GM23338 (cell line): ENCODE measurements at regions not wholly inside any gene's neighbourhood (a gene's known extent, or its start where the extent isn't known, plus 50 kb on each side); places are given as distances from the start of the nearest gene placed in this dataset.

Source experiments
- ATAC-seq: fragments of 200-7000 bp; cut with Tn5 transposase; 3 replicates; pipeline ENCODE4 v1.9.1; 2020
- DNase-seq: peaks from one replicate; pipeline ENCODE4 v3.0.0-alpha.2; 2015; ENCODE audit warnings: low spot score
- H2AFZ ChIP-seq: fragments of 200-600 bp; sonication (generic); 2 replicates; pipeline ENCODE4 v1.8.0; 2016; ENCODE audit warnings: antibody characterized with exemption, mild to moderate bottlenecking, moderate library complexity
- H3F3A ChIP-seq: fragments of 200-600 bp; sonication (generic); replicated peaks from 2 replicates; pipeline ENCODE4 v1.8.0; 2017; ENCODE audit warnings: antibody characterized with exemption, mixed run types, low read depth
- H3K27ac ChIP-seq: fragments of 200-600 bp; sonication (generic); 2 replicates; pipeline ENCODE4 v1.6.1; 2016; ENCODE audit warnings: low read depth
- H3K27me3 ChIP-seq: fragments of 200-600 bp; sonication (generic); 2 replicates; pipeline ENCODE4 v1.8.0; 2016; ENCODE audit warnings: mild to moderate bottlenecking, mixed run types, moderate library complexity; ENCODE audit not compliant: insufficient read depth
- H3K36me3 ChIP-seq: fragments of 200-600 bp; sonication (generic); 2 replicates; pipeline ENCODE4 v1.8.0; 2016; ENCODE audit warnings: mild to moderate bottlenecking; ENCODE audit not compliant: insufficient read depth
- H3K4me1 ChIP-seq: fragments of 200-600 bp; sonication (generic); 2 replicates; pipeline ENCODE4 v1.8.0; 2016; ENCODE audit warnings: mild to moderate bottlenecking, moderate library complexity; ENCODE audit not compliant: insufficient read depth
- H3K4me2 ChIP-seq: fragments of 200-600 bp; sonication (generic); 2 replicates; pipeline ENCODE4 v1.7.1; 2017; ENCODE audit warnings: mixed run types
- H3K4me3 ChIP-seq: fragments of 200-600 bp; sonication (generic); 2 replicates; pipeline ENCODE4 v1.6.1; 2016; ENCODE audit warnings: mixed run types
- H3K79me2 ChIP-seq: fragments of 200-600 bp; sonication (generic); replicated peaks from 2 replicates; pipeline ENCODE4 v1.8.0; 2017; ENCODE audit warnings: mild to moderate bottlenecking; ENCODE audit not compliant: insufficient read depth
- H3K9me2 ChIP-seq: fragments of 200-600 bp; sonication (generic); 2 replicates; pipeline ENCODE4 v1.8.0; 2017; ENCODE audit not compliant: insufficient read depth
- H4K20me1 ChIP-seq: fragments of 200-600 bp; sonication (generic); replicated peaks from 2 replicates; pipeline ENCODE4 v1.8.0; 2017; ENCODE audit warnings: mild to moderate bottlenecking; ENCODE audit not compliant: insufficient read depth
- H3K27ac Mint-ChIP-seq: 2 replicates; pipeline ENCODE4 v1.8.0; 2020; ENCODE audit warnings: inconsistent platforms, mild to moderate bottlenecking, moderate library complexity, mixed read lengths
- H3K27me3 Mint-ChIP-seq: 3 replicates; pipeline ENCODE4 v1.8.0; 2022; ENCODE audit warnings: low read depth, mild to moderate bottlenecking, moderate library complexity, mixed read lengths, inconsistent platforms; ENCODE audit not compliant: insufficient read depth, poor library complexity
- H3K36me3 Mint-ChIP-seq: 3 replicates; pipeline ENCODE4 v1.8.0; 2021; ENCODE audit warnings: low read depth, mild to moderate bottlenecking, inconsistent platforms, moderate library complexity, mixed read lengths
- H3K4me1 Mint-ChIP-seq: 3 replicates; pipeline ENCODE4 v1.8.0; 2020; ENCODE audit warnings: mild to moderate bottlenecking, inconsistent platforms, mixed read lengths
- H3K4me3 Mint-ChIP-seq: 3 replicates; pipeline ENCODE4 v1.8.0; 2021; ENCODE audit warnings: moderate library complexity, mild to moderate bottlenecking, inconsistent platforms, mixed read lengths
- H3K9me3 Mint-ChIP-seq: 3 replicates; pipeline ENCODE4 v1.8.0; 2020; ENCODE audit warnings: moderate library complexity, mild to moderate bottlenecking, inconsistent platforms, mixed read lengths
- CREB1 ChIP-seq: fragments of 250-450 bp; sonication (Bioruptor Pico); IDR thresholded peaks from 2 replicates; pipeline ENCODE4 v1.5.0; 2020; ENCODE audit warnings: low read depth, mild to moderate bottlenecking, moderate library complexity
- EZH2 ChIP-seq: fragments of 200-600 bp; sonication (generic); IDR thresholded peaks from one replicate; pipeline ENCODE4 v1.8.0; 2017; ENCODE audit warnings: antibody characterized with exemption, mild to moderate bottlenecking, low read depth; ENCODE audit not compliant: unreplicated experiment
- EZH2phosphoT487 ChIP-seq: fragments of 200-600 bp; sonication (generic); IDR thresholded peaks from one replicate; pipeline ENCODE4 v1.8.1; 2018; ENCODE audit warnings: antibody characterized with exemption; ENCODE audit not compliant: unreplicated experiment
- JUNB ChIP-seq: IDR thresholded peaks from one replicate; pipeline ENCODE4 v1.6.1; 2016; ENCODE audit warnings: antibody characterized with exemption; ENCODE audit not compliant: unreplicated experiment
- NANOG ChIP-seq: IDR thresholded peaks from 2 replicates; pipeline ENCODE4 v1.6.1; 2016; ENCODE audit warnings: antibody characterized with exemption, borderline replicate concordance
- STAT1 ChIP-seq: IDR thresholded peaks from one replicate; pipeline ENCODE4 v1.6.1; 2016; ENCODE audit warnings: antibody characterized with exemption; ENCODE audit not compliant: unreplicated experiment
- ZNF114 ChIP-seq: fragments of 250-450 bp; sonication (Bioruptor Pico); IDR thresholded peaks from 2 replicates; pipeline ENCODE4 v1.5.0; 2020; ENCODE audit warnings: mild to moderate bottlenecking, moderate library complexity
- ZNF331 ChIP-seq: fragments of 250-450 bp; sonication (Bioruptor Pico); IDR thresholded peaks from 2 replicates; pipeline ENCODE4 v1.5.0; 2020; ENCODE audit warnings: low read depth, mild to moderate bottlenecking, moderate library complexity
- TF ChIP-seq, protein P1 (sequence below): fragments of 250-450 bp; sonication (Bioruptor Pico); IDR thresholded peaks from 2 replicates; pipeline ENCODE4 v1.5.0; 2020; ENCODE audit warnings: mild to moderate bottlenecking, moderate library complexity
- TF ChIP-seq, protein P2 (sequence below): IDR thresholded peaks from 2 replicates; pipeline ENCODE4 v1.6.1; 2016; ENCODE audit warnings: antibody characterized with exemption
- TF ChIP-seq, protein P3 (sequence below): IDR thresholded peaks from one replicate; pipeline ENCODE4 v1.6.1; 2018; ENCODE audit warnings: antibody characterized with exemption; ENCODE audit not compliant: unreplicated experiment

DNA sequence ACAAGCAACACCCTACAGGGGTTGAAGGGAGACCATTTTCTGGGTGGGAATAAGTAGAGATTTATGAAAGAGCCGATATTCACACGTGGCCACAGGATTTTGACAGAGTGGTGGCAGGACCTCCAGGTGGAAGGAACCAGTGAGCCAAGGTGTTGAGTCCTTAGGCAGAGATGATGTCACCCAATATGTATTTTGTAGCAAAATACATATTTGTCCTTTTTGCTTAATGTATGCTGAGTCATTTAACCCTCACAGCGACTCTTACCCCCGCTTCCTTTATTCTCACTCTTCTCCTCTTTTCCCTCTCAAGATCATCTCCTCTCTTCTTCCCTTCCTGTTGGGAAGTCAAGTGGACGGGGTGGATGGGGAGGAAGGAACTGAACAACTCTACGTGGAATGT, 215.7 kb upstream of the S1PR3 start:
- no peak for ATAC-seq
- Histone ChIP-seq H3K36me3 (no peaks in the 10 kb centered on the region), H3F3A (no peaks in the 10 kb centered on the region), H3K4me2 (no peak overlapping the region), H4K20me1 (no peaks in the 10 kb centered on the region), H3K4me1 (peaks cover 3% of the 10 kb centered on the region; the same call in 1 of the 2 replicates), H3K4me3 (no peak overlapping the region), H3K9me2 (no peaks in the 10 kb centered on the region), H3K79me2 (no peaks in the 10 kb centered on the region), H3K27ac (no peak overlapping the region), H3K27me3 (no peaks in the 10 kb centered on the region), H2AFZ (no peak overlapping the region)
- Mint-ChIP-seq H3K4me1 (peaks cover 8% of the 10 kb centered on the region), H3K27ac (no peak overlapping the region), H3K4me3 (no peak overlapping the region), H3K36me3 (no peaks in the 10 kb centered on the region), H3K9me3 (no peaks in the 10 kb centered on the region), H3K27me3 (no peaks in the 10 kb centered on the region)
- no peak for DNase-seq
- TF ChIP-seq ZNF114 (CRISPR knock-in tag) = no peak

DNA sequence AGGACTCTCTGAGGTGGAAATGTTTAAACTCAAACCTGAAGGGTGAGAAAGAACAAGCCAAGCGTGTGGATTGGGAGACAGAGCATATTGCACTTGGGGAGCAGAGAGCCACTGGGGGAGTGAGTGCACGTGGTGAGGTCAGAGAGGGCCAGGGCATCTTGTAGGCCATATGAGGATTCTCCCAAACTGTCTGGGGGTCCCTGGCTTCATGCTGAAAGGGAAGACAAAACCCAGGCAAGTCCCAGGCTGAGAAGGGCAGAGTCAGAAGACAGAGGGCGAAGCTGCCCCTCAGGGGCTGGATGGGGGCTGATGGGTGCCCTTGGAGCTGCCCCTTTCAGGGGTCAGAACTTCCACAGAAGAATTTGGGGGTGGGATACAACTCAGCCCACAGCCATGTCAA, 215.3 kb upstream of the S1PR3 start:
- Histone ChIP-seq H3K4me3 (no peak overlapping the region), H3K36me3 (no peaks in the 10 kb centered on the region), H4K20me1 (no peaks in the 10 kb centered on the region), H2AFZ (no peak overlapping the region), H3K27me3 (no peaks in the 10 kb centered on the region), H3K27ac (no peak overlapping the region), H3K4me1 (peaks cover 3% of the 10 kb centered on the region; the same call in 1 of the 2 replicates), H3K4me2 (no peak overlapping the region), H3K79me2 (no peaks in the 10 kb centered on the region), H3F3A (no peaks in the 10 kb centered on the region), H3K9me2 (no peaks in the 10 kb centered on the region)
- DNase-seq (no peak), ATAC-seq (no peak)
- Mint-ChIP-seq H3K4me1 (peaks cover 8% of the 10 kb centered on the region), H3K36me3 (no peaks in the 10 kb centered on the region), H3K4me3 (no peak overlapping the region), H3K27ac (no peak overlapping the region), H3K27me3 (no peaks in the 10 kb centered on the region), H3K9me3 (no peaks in the 10 kb centered on the region)
- TF ChIP-seq, protein P1, sequence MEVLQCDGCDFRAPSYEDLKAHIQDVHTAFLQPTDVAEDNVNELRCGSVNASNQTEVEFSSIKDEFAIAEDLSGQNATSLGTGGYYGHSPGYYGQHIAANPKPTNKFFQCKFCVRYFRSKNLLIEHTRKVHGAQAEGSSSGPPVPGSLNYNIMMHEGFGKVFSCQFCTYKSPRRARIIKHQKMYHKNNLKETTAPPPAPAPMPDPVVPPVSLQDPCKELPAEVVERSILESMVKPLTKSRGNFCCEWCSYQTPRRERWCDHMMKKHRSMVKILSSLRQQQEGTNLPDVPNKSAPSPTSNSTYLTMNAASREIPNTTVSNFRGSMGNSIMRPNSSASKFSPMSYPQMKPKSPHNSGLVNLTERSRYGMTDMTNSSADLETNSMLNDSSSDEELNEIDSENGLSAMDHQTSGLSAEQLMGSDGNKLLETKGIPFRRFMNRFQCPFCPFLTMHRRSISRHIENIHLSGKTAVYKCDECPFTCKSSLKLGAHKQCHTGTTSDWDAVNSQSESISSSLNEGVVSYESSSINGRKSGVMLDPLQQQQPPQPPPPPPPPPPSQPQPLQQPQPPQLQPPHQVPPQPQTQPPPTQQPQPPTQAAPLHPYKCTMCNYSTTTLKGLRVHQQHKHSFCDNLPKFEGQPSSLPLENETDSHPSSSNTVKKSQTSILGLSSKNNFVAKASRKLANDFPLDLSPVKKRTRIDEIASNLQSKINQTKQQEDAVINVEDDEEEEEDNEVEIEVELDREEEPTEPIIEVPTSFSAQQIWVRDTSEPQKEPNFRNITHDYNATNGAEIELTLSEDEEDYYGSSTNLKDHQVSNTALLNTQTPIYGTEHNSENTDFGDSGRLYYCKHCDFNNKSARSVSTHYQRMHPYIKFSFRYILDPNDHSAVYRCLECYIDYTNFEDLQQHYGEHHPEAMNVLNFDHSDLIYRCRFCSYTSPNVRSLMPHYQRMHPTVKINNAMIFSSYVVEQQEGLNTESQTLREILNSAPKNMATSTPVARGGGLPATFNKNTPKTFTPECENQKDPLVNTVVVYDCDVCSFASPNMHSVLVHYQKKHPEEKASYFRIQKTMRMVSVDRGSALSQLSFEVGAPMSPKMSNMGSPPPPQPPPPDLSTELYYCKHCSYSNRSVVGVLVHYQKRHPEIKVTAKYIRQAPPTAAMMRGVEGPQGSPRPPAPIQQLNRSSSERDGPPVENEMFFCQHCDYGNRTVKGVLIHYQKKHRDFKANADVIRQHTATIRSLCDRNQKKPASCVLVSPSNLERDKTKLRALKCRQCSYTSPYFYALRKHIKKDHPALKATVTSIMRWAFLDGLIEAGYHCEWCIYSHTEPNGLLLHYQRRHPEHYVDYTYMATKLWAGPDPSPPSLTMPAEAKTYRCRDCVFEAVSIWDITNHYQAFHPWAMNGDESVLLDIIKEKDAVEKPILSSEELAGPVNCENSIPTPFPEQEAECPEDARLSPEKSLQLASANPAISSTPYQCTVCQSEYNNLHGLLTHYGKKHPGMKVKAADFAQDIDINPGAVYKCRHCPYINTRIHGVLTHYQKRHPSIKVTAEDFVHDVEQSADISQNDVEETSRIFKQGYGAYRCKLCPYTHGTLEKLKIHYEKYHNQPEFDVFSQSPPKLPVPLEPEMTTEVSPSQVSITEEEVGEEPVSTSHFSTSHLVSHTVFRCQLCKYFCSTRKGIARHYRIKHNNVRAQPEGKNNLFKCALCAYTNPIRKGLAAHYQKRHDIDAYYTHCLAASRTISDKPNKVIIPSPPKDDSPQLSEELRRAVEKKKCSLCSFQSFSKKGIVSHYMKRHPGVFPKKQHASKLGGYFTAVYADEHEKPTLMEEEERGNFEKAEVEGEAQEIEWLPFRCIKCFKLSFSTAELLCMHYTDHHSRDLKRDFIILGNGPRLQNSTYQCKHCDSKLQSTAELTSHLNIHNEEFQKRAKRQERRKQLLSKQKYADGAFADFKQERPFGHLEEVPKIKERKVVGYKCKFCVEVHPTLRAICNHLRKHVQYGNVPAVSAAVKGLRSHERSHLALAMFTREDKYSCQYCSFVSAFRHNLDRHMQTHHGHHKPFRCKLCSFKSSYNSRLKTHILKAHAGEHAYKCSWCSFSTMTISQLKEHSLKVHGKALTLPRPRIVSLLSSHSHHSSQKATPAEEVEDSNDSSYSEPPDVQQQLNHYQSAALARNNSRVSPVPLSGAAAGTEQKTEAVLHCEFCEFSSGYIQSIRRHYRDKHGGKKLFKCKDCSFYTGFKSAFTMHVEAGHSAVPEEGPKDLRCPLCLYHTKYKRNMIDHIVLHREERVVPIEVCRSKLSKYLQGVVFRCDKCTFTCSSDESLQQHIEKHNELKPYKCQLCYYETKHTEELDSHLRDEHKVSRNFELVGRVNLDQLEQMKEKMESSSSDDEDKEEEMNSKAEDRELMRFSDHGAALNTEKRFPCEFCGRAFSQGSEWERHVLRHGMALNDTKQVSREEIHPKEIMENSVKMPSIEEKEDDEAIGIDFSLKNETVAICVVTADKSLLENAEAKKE (CRISPR knock-in tag) = no peak
- TF ChIP-seq, protein P2, sequence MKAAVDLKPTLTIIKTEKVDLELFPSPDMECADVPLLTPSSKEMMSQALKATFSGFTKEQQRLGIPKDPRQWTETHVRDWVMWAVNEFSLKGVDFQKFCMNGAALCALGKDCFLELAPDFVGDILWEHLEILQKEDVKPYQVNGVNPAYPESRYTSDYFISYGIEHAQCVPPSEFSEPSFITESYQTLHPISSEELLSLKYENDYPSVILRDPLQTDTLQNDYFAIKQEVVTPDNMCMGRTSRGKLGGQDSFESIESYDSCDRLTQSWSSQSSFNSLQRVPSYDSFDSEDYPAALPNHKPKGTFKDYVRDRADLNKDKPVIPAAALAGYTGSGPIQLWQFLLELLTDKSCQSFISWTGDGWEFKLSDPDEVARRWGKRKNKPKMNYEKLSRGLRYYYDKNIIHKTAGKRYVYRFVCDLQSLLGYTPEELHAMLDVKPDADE = no peak
- TF ChIP-seq, protein P3, sequence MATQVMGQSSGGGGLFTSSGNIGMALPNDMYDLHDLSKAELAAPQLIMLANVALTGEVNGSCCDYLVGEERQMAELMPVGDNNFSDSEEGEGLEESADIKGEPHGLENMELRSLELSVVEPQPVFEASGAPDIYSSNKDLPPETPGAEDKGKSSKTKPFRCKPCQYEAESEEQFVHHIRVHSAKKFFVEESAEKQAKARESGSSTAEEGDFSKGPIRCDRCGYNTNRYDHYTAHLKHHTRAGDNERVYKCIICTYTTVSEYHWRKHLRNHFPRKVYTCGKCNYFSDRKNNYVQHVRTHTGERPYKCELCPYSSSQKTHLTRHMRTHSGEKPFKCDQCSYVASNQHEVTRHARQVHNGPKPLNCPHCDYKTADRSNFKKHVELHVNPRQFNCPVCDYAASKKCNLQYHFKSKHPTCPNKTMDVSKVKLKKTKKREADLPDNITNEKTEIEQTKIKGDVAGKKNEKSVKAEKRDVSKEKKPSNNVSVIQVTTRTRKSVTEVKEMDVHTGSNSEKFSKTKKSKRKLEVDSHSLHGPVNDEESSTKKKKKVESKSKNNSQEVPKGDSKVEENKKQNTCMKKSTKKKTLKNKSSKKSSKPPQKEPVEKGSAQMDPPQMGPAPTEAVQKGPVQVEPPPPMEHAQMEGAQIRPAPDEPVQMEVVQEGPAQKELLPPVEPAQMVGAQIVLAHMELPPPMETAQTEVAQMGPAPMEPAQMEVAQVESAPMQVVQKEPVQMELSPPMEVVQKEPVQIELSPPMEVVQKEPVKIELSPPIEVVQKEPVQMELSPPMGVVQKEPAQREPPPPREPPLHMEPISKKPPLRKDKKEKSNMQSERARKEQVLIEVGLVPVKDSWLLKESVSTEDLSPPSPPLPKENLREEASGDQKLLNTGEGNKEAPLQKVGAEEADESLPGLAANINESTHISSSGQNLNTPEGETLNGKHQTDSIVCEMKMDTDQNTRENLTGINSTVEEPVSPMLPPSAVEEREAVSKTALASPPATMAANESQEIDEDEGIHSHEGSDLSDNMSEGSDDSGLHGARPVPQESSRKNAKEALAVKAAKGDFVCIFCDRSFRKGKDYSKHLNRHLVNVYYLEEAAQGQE = no peak
- no peak for TF ChIP-seq STAT1
- TF ChIP-seq EZH2phosphoT487 = no peak
- TF ChIP-seq JUNB = no peak
- TF ChIP-seq ZNF331 (CRISPR knock-in tag) = no peak
- TF ChIP-seq NANOG = no peak
- TF ChIP-seq ZNF114 (CRISPR knock-in tag) = no peak
- no peak for TF ChIP-seq EZH2
- no peak for TF ChIP-seq CREB1 (CRISPR knock-in tag)
